MV-4-11 (cell line): ENCODE measurements at regions not wholly inside any gene's neighbourhood (a gene's known extent, or its start where the extent isn't known, plus 50 kb on each side); places are given as distances from the start of the nearest gene placed in this dataset.
A peak's percentile ranks its signal among the peaks of the same experiment; 100 is the strongest.

ENCODE experiments used
- DNase-seq: peaks from one replicate; lab custom pipeline; 2025; lab: John Stamatoyannopoulos, UW

DNA sequence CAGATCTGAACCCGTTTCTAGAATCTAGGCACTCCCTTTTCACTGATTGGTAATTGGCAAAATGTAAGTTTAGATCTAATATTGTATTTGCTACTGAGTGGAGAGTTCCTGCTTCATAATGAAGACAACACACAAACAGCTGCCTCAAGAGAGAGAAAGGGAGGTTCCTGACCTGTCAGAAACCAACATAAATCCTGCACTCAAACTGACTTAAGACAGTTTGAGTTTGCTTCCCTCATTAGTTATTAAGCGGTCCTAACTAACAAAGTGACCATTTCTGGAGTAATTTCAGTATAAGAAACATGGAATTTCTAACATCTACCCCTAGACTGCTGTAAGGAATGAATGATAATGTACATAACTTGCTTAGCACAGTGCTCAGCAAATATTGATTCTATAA, 191.2 kb downstream of the METTL4 start:
- DNase-seq = no peak

DNA sequence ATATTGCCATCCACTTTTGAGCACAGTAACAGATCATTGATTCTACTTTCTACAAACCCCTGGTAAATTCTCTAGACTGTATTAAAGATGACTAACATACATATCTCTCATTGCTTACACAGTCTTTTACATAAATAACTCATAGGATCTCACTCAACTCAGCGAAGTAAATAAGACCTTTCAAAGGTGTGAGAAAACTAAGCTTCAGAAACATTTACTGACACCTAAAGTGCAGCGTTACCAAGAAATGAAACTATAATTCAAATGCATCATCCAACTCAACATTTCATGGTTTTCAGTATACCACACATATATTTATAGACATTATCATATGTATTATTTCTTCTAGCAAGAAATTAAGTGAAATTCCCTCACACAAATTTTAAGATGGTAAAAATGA, 189.8 kb downstream of the METTL4 start:
- no peak for DNase-seq

- no peak for DNase-seq
Observed at GRCh38 chr18:2387588-2387987, 183.7 kb downstream of the METTL4 start.

- DNase-seq = no peak
Observed at GRCh38 chr18:2390158-2390557, 181.1 kb downstream of the METTL4 start.

GRCh38 chr18:2391470-2391869, 179.8 kb downstream of the METTL4 start:
- DNase-seq = no peak

- no peak for DNase-seq
Observed at GRCh38 chr18:2392446-2392845, 178.9 kb downstream of the METTL4 start.

- DNase-seq = no peak
Observed at GRCh38 chr18:2394684-2395083, 176.6 kb downstream of the METTL4 start.

- no peak for DNase-seq
Observed at GRCh38 chr18:2395427-2396161, 175.7 kb downstream of the METTL4 start.

GRCh38 chr18:2396162-2396505, 175.2 kb downstream of the METTL4 start:
- DNase-seq = no peak

DNA sequence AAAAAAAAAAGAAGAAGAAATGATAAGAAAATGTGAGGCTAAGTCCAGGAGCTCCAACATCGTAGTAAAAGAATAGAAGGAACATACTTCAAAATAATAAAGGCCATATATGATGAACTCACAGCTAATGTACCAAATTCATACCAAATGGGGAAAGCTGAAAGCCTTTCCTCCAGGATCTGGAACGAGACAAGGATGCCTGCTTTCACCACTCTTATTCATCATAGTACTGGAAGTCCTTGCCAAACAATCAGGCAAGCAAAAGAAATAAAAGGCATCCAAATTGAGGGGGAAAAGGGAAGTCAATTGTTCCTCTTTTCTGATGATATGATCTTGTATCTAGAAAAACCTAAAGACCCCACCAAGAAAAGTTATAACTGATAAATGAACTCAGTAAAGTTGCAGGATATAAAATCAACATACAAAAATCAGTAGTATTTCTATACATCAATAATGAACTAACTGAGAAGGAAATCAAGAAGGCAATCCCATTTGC, 170.6 kb downstream of the METTL4 start:
- peak; percentile 29 for DNase-seq

GRCh38 chr18:2402084-2402483, 169.2 kb downstream of the METTL4 start:
- DNase-seq = no peak

DNA sequence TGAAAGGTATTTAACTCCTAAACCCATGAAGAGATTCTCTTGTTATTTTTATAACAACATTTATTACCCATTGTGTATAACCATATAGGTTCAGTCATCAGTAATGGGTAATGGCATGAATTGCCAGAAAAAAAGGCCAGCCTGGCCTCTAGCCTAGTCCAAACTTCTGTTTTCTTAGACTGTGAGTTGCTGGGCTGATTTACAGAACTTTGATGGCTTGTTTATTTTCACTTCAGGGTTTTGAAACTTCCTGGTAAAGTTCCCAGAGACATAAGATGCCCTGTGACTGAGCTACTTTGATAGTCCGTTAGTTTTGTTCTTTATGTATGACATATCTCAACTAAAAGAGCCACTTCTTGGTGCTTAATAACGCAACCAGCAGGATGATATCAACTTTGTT, 164.8 kb downstream of the METTL4 start:
- peak; percentile 25 for DNase-seq

- no peak for DNase-seq
Observed at GRCh38 chr18:2407961-2408360, 163.3 kb downstream of the METTL4 start.

DNA sequence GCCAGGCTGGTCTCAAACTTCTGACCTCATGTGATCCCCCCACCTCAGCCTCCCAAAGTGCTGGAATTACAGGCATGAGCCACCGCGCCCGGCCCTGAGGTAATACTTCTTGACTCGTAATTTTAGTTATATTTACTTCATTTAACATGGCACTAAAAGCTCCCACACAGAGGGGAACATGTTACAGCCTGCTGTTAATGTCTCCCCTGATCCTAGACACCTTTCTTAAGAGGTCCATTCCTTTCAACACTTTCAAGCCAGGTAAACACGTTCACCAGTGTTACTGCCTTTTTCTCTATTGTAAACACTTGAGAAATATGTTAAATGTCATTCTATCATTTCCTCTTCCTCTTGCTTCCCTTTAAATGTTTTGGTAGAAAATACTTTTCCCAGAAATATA, 161.4 kb downstream of the METTL4 start:
- DNase-seq = no peak

DNA sequence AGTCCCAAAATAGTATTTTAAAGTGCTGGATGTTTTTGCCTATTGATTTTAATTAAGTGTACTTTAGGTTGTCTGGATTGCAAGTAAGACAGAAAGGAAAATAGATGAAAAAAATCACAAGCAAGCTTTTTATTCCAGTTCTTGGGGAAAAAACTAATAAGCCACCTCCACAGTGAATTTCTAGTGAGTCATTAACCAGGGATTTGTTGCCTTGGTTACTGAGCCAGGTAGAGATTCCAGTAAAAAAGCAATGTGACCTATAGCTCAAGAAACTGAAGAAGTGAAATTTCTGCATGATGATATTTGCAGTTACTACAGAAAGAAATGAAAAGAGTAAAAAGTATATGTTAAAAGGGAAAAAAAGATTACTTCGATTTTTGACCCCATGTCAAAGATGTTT, 160.6 kb downstream of the METTL4 start:
- no peak for DNase-seq

- DNase-seq = no peak
Observed at GRCh38 chr18:2411381-2411960, 159.8 kb downstream of the METTL4 start.

DNA sequence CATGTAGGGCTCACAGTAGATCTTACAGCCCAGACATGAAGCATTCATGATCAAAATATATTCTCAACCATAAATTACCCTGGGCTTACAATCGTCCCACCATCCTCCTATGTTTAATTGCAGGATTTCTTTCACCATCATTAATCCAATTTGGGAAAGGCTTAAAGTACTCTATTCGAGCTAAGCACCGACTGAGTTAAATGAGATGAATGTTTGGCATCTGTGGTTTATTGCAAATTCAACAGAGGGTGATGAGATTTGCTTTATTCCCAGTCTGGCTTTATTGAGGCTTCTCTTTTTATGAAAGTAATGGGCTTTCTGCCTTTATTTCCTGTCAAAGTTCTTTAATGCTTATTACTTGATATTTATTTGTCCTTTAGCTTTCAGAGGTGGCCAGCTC, 159.0 kb downstream of the METTL4 start:
- no peak for DNase-seq

GRCh38 chr18:2412996-2413751, 158.1 kb downstream of the METTL4 start:
- no peak for DNase-seq

DNA sequence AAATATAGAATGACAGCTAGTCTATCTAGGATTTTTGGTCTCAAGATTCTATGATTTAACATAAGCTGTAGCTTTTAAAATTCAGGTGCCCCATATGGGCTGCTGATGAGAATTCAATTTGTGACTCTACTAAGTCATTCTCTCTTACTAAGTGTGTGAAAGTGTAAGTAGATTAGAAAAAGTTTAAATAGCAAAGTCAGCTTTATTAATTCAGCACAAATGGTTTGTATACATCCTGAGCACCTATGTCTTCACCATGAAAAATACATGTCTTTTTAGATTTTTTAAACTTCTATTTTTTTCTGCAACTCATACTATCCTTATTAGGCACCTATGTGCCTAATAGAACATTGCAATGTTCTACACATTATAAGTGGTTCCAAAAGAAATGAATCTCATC, 157.1 kb downstream of the METTL4 start:
- DNase-seq = no peak

- DNase-seq = no peak
Observed at GRCh38 chr18:2415656-2416055, 155.6 kb downstream of the METTL4 start.

DNA sequence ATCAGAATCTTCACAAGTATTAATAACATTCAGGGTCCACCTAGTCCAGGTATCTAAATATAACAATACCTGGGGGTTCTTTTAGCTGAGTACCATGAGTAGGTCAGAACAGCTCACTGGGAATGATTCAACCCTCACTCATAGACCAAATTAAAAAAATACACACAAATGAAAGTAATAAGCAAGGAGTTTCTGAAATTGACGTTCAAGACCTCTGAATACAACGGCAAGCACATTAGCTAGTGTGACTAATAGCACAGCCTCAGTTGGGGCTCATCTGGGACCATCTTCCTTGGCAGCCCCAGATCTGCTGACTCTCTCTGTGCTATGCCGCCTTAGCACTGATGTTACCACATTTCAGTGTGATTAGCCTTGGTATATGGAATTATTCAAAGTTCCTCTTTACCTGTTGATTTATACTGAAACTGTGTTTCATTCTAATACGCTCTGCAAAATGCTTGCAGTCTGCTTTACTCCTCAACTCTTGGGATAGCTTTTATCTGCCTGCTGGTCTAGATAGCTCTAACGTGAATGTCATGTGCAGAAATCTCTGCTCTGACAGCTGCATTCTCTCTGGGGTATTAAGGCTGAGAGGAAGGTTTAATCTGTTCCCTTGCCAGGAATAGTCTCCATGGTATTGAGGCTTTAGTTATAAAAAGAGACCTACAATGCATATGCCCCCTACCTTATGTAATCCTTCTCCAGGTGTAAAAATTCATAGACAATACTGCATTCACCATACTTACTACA, 153.3 kb downstream of the METTL4 start:
- DNase-seq = no peak

DNA sequence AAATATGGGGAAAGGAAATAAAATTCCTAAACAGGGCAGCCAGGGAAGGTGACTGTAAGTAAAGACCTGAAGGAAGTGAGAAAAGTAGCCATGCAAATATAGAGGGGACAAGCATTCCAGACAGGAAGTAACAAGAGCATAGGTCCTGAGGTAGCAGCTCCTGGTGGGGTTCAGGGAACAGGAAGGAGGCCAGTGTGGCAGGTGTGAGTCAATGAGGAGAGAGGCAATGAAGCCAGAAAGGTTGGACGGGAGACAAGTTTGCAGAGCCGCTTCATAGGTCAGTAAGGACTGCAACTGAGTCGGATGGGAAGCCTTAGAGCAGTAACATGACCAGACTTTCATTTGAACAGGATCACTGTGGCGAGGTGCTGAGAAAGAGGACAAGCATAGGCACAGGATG, 150.9 kb downstream of the METTL4 start:
- DNase-seq = no peak

DNA sequence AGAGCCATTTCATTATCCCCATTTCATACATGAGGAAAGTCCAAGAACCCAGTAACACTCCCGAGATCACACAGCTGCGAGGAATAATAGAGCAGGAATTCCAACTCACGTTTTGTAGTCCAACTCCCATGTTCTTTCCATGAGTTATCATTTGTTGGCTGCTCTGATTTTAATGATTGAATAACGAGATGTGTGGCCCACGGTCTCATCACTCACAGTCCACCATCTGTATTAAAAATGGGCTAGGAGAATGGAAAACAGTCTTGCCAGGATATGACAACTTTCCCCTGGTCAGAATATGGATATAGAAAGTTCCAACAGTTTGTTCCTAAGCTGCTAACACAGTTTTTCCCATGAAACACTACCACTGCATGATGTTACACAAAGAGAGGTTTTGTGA, 147.5 kb downstream of the METTL4 start:
- no peak for DNase-seq
